ENCODE measurements at regions not wholly inside any gene's neighbourhood (a gene's known extent, or its start where the extent isn't known, plus 50 kb on each side); places are given as distances from the start of the nearest gene placed in this dataset.

- Histone ChIP-seq H2BK5ac (ENCODE audit: low read depth, low read length) (no peak overlapping the region), H3K18ac (ENCODE audit: extremely low read depth, low read length) (no peak overlapping the region), H2BK15ac (ENCODE audit: low read length) (no peak overlapping the region), H3K27ac (ENCODE audit: low read depth, low read length) (no peak overlapping the region), H3K79me2 (ENCODE audit: control insufficient read depth in 1 of 2, insufficient read depth in 2 of 2, low read length in 2 of 2) (no peaks in the 10 kb centered on the region), H3K14ac (ENCODE audit: insufficient read length) (no peak overlapping the region), H4K91ac (replicated peaks; ENCODE audit: insufficient read length, low read length) (no peak overlapping the region), H3K23ac (ENCODE audit: insufficient read length) (no peak overlapping the region), H3K79me1 (ENCODE audit: low read depth, low read length) (no peaks in the 10 kb centered on the region; the same call in 1 of the 2 replicates), H3K9ac (replicated peaks in 1 of 4; ENCODE audit: extremely low read depth in 1 of 4, low read depth in 3 of 4, low read length in 3 of 4) (no peak overlapping the region), H3K23me2 (ENCODE audit: low read depth, low read length) (no peaks in the 10 kb centered on the region), H2BK12ac (ENCODE audit: low read depth, low read length) (no peak overlapping the region), H2AK5ac (ENCODE audit: low read depth, low read length) (no peak overlapping the region), H3K4ac (replicated peaks; ENCODE audit: insufficient read length, low read depth, low read length) (no peak overlapping the region), H3K4me1 (replicated peaks in 1 of 4; ENCODE audit: control insufficient read depth in 3 of 4, insufficient read depth in 4 of 4, low read length in 3 of 4) (peaks cover 0 to 3% (median 0%) of the 10 kb centered on the region in 4 experiments; a peak in 2 of 7 replicates), H2AFZ (ENCODE audit: low read length) (no peak overlapping the region; the same call in 1 of the 2 replicates), H3K4me3 (ENCODE audit: extremely low read depth in 1 of 4, insufficient read depth in 2 of 4, low read depth in 3 of 4, low read length in 4 of 4) (no peak overlapping the region), H3K36me3 (ENCODE audit: control insufficient read depth in 2 of 4, insufficient read depth in 4 of 4, low read length in 3 of 4) (no peaks in the 10 kb centered on the region), H4K5ac (ENCODE audit: insufficient read length, low read depth, low read length) (no peak overlapping the region), H3K56ac (replicated peaks; ENCODE audit: insufficient read length, low read depth, low read length) (no peak overlapping the region), H2BK20ac (ENCODE audit: low read length) (no peak overlapping the region), H3K9me3 (ENCODE audit: insufficient read depth in 2 of 2, low read depth in 1 of 2, low read length in 1 of 2) (no peaks in the 10 kb centered on the region), H4K20me1 (replicated peaks in 1 of 2; ENCODE audit: control insufficient read depth in 1 of 2, insufficient read depth in 2 of 2, low read length in 2 of 2) (no peaks in the 10 kb centered on the region), H3K27me3 (replicated peaks in 1 of 4; ENCODE audit: control insufficient read depth in 3 of 4, extremely low read depth in 1 of 4, insufficient read depth in 3 of 4, low read length in 3 of 4) (no peaks in the 10 kb centered on the region), H3K4me2 (ENCODE audit: insufficient read depth in 1 of 2, low read depth in 2 of 2, low read length in 2 of 2) (no peak overlapping the region), H2BK120ac (replicated peaks; ENCODE audit: low read depth, low read length) (no peak overlapping the region), H4K8ac (ENCODE audit: extremely low read depth, insufficient read depth, low read length) (no peak overlapping the region)
- FAIRE-seq (no peak), DNase-seq (ENCODE audit: low read depth in 1 of 2, low spot score in 2 of 2) (no peak)
- POLR2A ChIA-PET (ENCODE audit: partially characterized antibody): no interaction called here
- CTCF ChIA-PET (ENCODE audit: partially characterized antibody): no interaction called here
- 90% methylated on average over 4 of the region's 4 CpGs; no CpG with 5 or more reads in 1 of the 2 experiments for WGBS, 2 experiments (ENCODE audit: extremely low coverage in 1 of 2, insufficient coverage in 1 of 2, insufficient read length in 1 of 2, insufficient replicate concordance in 2 of 2, low coverage in 1 of 2, low lambda C conversion rate in 2 of 2, missing lambda C conversion rate in 1 of 2)
- TF ChIP-seq E2F6 (IDR thresholded peaks at IDR 0.05) (no peak), USF2 (IDR thresholded peaks at IDR 0.05; ENCODE audit: low read length) (no peak), GTF2F1 (IDR thresholded peaks at IDR 0.05; ENCODE audit: borderline replicate concordance, low read depth, low read length) (no peak), TAF7 (optimal IDR thresholded peaks at IDR 0.05; ENCODE audit: borderline replicate concordance, low read depth, low read length) (no peak)
Observed at GRCh38 chr2:6627316-6627715, 238.4 kb downstream of the CMPK2 start.

Measured in H1 (cell line).